Progenitor cell of endocrine pancreas (in vitro differentiated cells): ENCODE measurements at regions not wholly inside any gene's neighbourhood (a gene's known extent, or its start where the extent isn't known, plus 50 kb on each side); places are given as distances from the start of the nearest gene placed in this dataset.
A peak's percentile ranks its signal among the peaks of the same experiment; 100 is the strongest.

Experiments
- DNase-seq: peaks from one replicate; pipeline ENCODE4 v3.0.0; 2021; ENCODE audit warnings: low spot score; ENCODE audit not compliant: unreplicated experiment
- H3K27ac Mint-ChIP-seq: 2 replicates; pipeline ENCODE4 v1.8.0; 2021; ENCODE audit warnings: mild to moderate bottlenecking, moderate library complexity, mixed read lengths
- H3K27me3 Mint-ChIP-seq: 2 replicates; pipeline ENCODE4 v1.8.0; 2021; ENCODE audit warnings: mixed read lengths
- H3K36me3 Mint-ChIP-seq: 2 replicates; pipeline ENCODE4 v1.8.0; 2022; ENCODE audit warnings: mixed read lengths; ENCODE audit not compliant: insufficient read depth
- H3K4me1 Mint-ChIP-seq: 2 replicates; pipeline ENCODE4 v1.8.0; 2021; ENCODE audit warnings: low read depth, mixed read lengths
- H3K4me3 Mint-ChIP-seq: 2 replicates; pipeline ENCODE4 v1.8.0; 2021; ENCODE audit warnings: low read depth, mild to moderate bottlenecking, moderate library complexity, mixed read lengths
- H3K9me3 Mint-ChIP-seq: 2 replicates; pipeline ENCODE4 v1.8.0; 2021; ENCODE audit warnings: low read depth, mixed read lengths
- CTCF ChIP-seq: fragments of 200-600 bp; sonication (generic); IDR thresholded peaks from one replicate; pipeline ENCODE4 v1.5.0; 2021; ENCODE audit warnings: antibody characterized with exemption, mild to moderate bottlenecking; ENCODE audit not compliant: unreplicated experiment

DNA sequence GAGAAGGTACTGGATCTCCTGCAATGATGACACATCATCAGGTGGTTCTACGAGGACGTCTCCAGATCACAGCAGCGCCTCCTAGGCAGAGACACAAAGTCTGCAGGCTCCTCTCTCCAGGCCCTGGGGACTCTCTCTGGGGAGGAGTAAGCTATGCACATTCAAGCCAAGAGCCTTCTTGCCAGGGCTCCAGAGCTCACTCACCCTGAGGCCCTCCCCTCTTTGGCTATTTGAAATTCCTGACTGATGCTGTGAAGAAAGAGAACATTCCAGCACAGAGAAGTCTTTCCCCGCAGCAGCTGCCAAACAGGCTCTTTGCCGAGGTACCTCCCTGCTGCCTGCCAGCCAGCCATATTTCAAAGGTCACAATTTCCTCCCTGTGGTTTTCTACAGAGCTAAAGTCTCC, 204.9 kb downstream of the CSNK2A3 start:
- peak; percentile 17 for TF ChIP-seq CTCF
- no peak for DNase-seq
- peaks cover 6% of the 10 kb centered on the region for H3K4me1 Mint-ChIP-seq
- no peaks in the 10 kb centered on the region for H3K36me3 Mint-ChIP-seq
- H3K27me3 Mint-ChIP-seq: peaks cover 5% of the 10 kb centered on the region
- H3K4me3 Mint-ChIP-seq: no peak overlapping the region
- H3K27ac Mint-ChIP-seq: peak overlapping the region; percentile 56
- peaks cover 3% of the 10 kb centered on the region for H3K9me3 Mint-ChIP-seq

GRCh38 chr11:11146830-11147229, 206.2 kb downstream of the CSNK2A3 start:
- Mint-ChIP-seq H3K27ac (no peak overlapping the region), H3K4me3 (no peak overlapping the region), H3K4me1 (peaks cover 8% of the 10 kb centered on the region), H3K9me3 (peaks cover 3% of the 10 kb centered on the region), H3K36me3 (no peaks in the 10 kb centered on the region), H3K27me3 (peaks cover 5% of the 10 kb centered on the region)
- no peak for TF ChIP-seq CTCF
- no peak for DNase-seq

DNA sequence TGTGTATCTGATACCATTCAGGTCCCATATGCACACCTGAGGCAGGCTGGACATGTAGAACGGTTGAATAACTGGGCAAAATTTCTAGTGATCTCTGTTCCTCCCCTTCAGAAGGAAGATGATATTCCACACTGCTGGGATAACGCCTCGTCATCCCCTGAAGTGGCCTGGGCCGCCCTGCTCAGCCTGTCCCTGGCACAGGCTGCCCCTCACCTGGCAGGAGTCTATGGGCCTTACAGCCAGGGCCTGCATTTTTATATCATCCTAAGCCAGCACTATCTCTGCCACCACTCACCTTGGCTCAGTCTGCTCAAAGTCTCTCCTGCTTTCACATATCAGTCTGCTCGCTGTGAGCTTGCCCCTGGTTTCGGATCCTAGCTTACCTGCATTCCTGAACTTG, 209.2 kb downstream of the CSNK2A3 start:
- TF ChIP-seq CTCF: no peak
- peaks cover 29% of the 10 kb centered on the region for H3K4me1 Mint-ChIP-seq
- H3K9me3 Mint-ChIP-seq: peaks cover 3% of the 10 kb centered on the region
- H3K4me3 Mint-ChIP-seq: no peak overlapping the region
- no peak for DNase-seq
- H3K27me3 Mint-ChIP-seq: peaks cover 5% of the 10 kb centered on the region
- no peaks in the 10 kb centered on the region for H3K36me3 Mint-ChIP-seq
- H3K27ac Mint-ChIP-seq: no peak overlapping the region

GRCh38 chr11:11142430-11142829, 210.6 kb downstream of the CSNK2A3 start:
- no peak for DNase-seq
- H3K27me3 Mint-ChIP-seq: peaks cover 2% of the 10 kb centered on the region
- no peaks in the 10 kb centered on the region for H3K9me3 Mint-ChIP-seq
- H3K36me3 Mint-ChIP-seq: peaks cover 2% of the 10 kb centered on the region
- no peak overlapping the region for H3K4me3 Mint-ChIP-seq
- TF ChIP-seq CTCF: no peak
- H3K27ac Mint-ChIP-seq: no peak overlapping the region
- H3K4me1 Mint-ChIP-seq: peaks cover 33% of the 10 kb centered on the region

DNA sequence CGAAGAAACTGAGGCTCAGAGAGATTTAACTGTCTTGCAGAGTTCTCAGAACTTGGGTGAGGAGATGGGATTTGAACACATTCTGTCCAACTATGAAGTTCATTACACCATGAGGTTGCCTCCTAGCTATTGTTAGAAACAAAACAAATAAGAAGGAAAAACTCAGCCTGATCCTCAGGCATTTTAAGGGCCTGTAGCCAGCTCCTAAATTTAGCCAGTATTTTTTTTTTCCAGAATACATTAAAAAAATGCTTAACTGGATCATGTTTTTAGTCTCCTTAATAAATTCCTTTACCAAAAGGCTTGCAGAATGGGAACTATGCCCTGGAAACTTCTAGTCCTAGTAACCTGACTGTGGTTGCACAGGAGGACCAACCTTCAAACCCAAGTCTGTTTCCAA, 212.0 kb downstream of the CSNK2A3 start:
- H3K27me3 Mint-ChIP-seq: peaks cover 2% of the 10 kb centered on the region
- peaks cover 2% of the 10 kb centered on the region for H3K36me3 Mint-ChIP-seq
- no peak overlapping the region for H3K4me3 Mint-ChIP-seq
- DNase-seq: no peak
- H3K9me3 Mint-ChIP-seq: no peaks in the 10 kb centered on the region
- H3K27ac Mint-ChIP-seq: peak overlapping the region; percentile 84
- no peak for TF ChIP-seq CTCF
- peaks cover 38% of the 10 kb centered on the region for H3K4me1 Mint-ChIP-seq
